ENCODE measurements at regions not wholly inside any gene's neighbourhood (a gene's known extent, or its start where the extent isn't known, plus 50 kb on each side); places are given as distances from the start of the nearest gene placed in this dataset.

DNA sequence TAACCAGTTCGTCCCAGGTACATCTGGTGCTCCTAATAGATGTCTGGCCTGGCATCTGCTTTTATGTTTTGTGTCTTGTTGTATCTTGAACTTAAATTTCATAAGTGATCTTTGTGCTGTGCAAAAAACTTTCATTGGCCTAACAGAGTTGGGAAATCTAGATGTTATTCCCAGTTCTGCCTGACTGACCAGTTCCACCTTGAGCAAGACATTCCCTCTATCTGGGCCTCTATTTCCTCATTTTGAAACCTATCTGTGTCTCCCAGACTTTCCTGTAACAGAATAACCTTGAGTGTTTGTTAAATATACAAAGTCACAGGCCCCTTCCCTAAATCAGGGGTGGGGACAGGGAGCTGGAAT, 56.6 kb upstream of the EPCAM start:
- TF ChIP-seq, protein P1, sequence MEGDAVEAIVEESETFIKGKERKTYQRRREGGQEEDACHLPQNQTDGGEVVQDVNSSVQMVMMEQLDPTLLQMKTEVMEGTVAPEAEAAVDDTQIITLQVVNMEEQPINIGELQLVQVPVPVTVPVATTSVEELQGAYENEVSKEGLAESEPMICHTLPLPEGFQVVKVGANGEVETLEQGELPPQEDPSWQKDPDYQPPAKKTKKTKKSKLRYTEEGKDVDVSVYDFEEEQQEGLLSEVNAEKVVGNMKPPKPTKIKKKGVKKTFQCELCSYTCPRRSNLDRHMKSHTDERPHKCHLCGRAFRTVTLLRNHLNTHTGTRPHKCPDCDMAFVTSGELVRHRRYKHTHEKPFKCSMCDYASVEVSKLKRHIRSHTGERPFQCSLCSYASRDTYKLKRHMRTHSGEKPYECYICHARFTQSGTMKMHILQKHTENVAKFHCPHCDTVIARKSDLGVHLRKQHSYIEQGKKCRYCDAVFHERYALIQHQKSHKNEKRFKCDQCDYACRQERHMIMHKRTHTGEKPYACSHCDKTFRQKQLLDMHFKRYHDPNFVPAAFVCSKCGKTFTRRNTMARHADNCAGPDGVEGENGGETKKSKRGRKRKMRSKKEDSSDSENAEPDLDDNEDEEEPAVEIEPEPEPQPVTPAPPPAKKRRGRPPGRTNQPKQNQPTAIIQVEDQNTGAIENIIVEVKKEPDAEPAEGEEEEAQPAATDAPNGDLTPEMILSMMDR (IDR thresholded peaks at IDR 0.05) = no peak
- no peak for TF ChIP-seq POLR2AphosphoS5 (IDR thresholded peaks at IDR 0.05)

All from esophagus muscularis mucosa (tissue), 3 donors.